ENCODE measurements at regions not wholly inside any gene's neighbourhood (a gene's known extent, or its start where the extent isn't known, plus 50 kb on each side); places are given as distances from the start of the nearest gene placed in this dataset.
"Not testable (repeated sequence)": the region's sequence is repeated elsewhere in the genome, so short reads cannot be mapped to it uniquely, and the experiment has no call there.

DNA sequence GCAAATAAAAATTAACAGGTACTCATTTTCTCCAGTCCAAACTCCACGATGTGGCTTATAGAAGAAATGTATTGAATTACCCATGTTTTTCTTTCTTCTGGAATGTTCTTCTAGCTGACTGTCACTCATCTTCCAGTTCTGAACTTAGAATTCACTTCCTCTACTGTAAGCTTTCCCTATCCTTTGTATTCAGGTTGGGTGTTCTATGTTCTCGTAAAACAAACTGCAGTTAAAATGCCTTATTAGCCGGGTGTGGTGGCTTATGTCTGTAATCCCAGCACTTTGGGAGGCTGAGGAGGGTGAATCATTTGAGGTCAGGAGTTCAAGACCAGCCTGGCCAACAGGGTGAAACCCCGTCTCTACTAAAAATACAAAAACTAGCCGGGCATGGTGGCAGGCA, 470.6 kb downstream of the NAV3 start:
- not testable (repeated sequence) for TF ChIP-seq HDGF (IDR thresholded peaks at IDR 0.05; ENCODE audit: borderline replicate concordance); FOXM1 (IDR thresholded peaks at IDR 0.05; ENCODE audit: borderline replicate concordance); BHLHE40 (IDR thresholded peaks at IDR 0.05; ENCODE audit: borderline replicate concordance); FOXK2 (IDR thresholded peaks at IDR 0.05)

All from HEK293T (cell line).